ENCODE measurements at regions not wholly inside any gene's neighbourhood (a gene's known extent, or its start where the extent isn't known, plus 50 kb on each side); places are given as distances from the start of the nearest gene placed in this dataset.

DNA sequence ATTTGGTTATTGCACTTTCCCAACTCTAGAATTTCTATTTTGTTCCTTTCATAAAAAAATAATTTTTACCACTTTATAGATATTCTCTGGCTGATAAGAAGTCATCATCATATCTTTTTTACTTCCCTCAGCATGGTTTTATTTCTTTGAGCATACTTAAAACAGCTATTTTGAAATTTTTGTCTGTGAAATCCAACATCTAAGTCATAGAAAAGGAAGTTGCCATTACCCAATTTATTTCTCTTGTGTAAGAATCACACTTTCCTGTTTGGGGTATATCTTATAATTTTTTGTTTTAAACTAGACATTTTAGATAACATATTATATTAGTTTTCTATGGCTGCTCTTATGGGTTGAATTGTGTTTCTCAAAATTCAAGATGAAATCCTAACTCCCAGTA lies 400.2 kb upstream of the OR4E1 start:
- H3K4me3 ChIP-seq (ENCODE audit: control insufficient read depth, low read depth, low read length) = no peak overlapping the region
- DNase-seq (ENCODE audit: low read depth) = no peak
- TF ChIP-seq, protein P1, sequence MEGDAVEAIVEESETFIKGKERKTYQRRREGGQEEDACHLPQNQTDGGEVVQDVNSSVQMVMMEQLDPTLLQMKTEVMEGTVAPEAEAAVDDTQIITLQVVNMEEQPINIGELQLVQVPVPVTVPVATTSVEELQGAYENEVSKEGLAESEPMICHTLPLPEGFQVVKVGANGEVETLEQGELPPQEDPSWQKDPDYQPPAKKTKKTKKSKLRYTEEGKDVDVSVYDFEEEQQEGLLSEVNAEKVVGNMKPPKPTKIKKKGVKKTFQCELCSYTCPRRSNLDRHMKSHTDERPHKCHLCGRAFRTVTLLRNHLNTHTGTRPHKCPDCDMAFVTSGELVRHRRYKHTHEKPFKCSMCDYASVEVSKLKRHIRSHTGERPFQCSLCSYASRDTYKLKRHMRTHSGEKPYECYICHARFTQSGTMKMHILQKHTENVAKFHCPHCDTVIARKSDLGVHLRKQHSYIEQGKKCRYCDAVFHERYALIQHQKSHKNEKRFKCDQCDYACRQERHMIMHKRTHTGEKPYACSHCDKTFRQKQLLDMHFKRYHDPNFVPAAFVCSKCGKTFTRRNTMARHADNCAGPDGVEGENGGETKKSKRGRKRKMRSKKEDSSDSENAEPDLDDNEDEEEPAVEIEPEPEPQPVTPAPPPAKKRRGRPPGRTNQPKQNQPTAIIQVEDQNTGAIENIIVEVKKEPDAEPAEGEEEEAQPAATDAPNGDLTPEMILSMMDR (IDR thresholded peaks at IDR 0.05; ENCODE audit: control insufficient read depth, insufficient read depth, low read depth, low read length, missing control alignments) = no peak

DNA sequence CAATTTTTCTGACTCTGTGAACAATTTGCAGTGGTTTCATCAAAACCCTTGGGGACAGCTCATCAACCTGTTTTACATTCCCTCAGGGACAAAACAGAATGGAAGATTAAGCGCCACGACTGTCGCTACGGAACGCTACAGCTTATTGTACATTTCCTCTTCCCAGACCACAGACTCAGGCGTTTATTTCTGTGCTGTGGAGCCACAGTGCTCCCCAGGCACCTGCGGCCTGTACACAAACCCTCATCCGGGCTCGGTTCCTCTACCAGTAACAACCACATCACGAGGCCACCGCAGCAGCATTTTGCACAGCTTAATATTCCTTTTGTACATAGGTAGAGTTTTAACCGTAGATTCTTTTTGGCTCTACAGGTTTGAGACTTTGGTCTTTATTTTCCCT lies 397.4 kb upstream of the OR4E1 start:
- no peak for DNase-seq (ENCODE audit: low read depth)
- TF ChIP-seq, protein P1 (IDR thresholded peaks at IDR 0.05; ENCODE audit: control insufficient read depth, insufficient read depth, low read depth, low read length, missing control alignments) = no peak
- no peak overlapping the region for H3K4me3 ChIP-seq (ENCODE audit: control insufficient read depth, low read depth, low read length)

DNA sequence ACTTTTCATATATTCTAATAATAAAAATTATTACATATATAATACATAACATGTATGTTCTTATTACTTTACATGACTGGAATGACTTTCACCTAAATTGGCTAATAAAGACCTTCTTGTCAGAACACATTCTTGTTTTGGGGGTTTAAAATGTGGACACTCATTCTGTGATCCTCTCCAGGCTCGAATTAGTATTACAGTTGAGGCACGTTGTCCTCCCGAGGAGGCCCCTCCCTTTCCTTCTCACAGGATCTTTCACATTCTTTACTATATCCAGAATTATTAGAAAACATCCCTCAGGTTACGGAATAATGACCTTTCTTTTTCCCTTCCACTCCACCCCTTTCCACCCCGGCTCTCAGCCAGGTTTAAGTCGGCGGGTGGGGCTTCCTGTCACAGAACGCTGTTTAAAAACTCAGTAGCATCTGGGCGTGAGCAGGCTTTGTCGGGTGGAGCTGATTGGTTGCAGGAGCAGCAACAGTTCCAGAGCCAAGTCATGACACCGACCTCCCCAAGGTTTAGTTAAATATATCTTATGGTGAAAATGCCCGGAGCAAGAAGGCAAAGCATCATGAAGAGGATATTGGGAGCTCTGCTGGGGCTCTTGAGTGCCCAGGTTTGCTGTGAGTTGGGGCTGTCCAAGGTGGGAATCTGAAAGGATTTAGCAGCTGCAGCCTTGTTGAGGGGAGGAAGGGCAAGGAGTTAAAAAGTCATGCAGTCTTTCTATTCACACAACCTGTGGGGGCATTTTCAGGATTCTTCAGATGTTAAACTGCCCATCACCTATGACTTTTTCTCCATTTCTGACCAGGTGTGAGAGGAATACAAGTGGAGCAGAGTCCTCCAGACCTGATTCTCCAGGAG lies 396.7 kb upstream of the OR4E1 start:
- DNase-seq (ENCODE audit: low read depth) = no peak
- no peak overlapping the region for H3K4me3 ChIP-seq (ENCODE audit: control insufficient read depth, low read depth, low read length)
- TF ChIP-seq, protein P1 (IDR thresholded peaks at IDR 0.05; ENCODE audit: control insufficient read depth, insufficient read depth, low read depth, low read length, missing control alignments) = no peak

DNA sequence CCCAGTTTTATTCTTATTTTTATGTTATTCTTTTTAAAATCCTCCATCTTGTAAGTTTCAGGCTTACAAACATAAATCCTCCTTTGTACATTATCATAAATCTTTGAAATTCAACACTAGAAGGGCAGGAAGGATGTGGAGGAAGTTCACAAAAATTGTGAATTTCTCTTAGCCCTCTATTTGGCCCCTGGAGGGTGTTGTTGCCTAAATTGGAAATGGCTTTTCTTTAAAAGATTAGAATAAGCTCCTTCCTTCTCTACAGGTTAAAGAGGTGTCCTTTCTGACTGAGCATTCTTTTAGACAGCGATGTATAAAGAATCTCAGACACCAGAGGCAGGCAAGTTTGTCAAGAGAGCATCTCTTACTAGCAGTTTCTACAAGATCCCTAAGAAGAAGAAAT lies 391.7 kb upstream of the OR4E1 start:
- H3K4me3 ChIP-seq (ENCODE audit: control insufficient read depth, low read depth, low read length) = no peak overlapping the region
- DNase-seq (ENCODE audit: low read depth) = no peak
- TF ChIP-seq, protein P1 (IDR thresholded peaks at IDR 0.05; ENCODE audit: control insufficient read depth, insufficient read depth, low read depth, low read length, missing control alignments) = no peak

DNA sequence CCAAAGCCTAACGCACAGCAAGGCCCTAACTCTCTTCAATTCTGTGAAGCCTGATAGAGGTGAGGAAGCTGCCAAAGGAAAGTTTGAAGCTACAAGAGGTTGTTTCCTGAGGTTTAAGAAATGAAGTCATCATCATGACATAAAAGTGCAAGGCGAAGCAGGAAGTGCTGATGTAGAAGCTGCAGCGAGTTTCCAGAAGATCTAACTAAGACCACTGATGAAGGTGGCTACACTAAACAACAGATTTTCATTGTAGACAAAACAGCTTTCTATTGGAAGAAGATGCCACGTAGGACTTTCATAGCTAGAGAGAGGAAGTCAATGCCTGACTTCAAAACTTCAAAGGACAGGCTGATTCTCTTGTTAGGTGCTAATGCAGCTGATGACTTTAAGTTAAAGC lies 385.6 kb upstream of the OR4E1 start:
- TF ChIP-seq, protein P1 (IDR thresholded peaks at IDR 0.05; ENCODE audit: control insufficient read depth, insufficient read depth, low read depth, low read length, missing control alignments) = no peak
- no peak for DNase-seq (ENCODE audit: low read depth)

DNA sequence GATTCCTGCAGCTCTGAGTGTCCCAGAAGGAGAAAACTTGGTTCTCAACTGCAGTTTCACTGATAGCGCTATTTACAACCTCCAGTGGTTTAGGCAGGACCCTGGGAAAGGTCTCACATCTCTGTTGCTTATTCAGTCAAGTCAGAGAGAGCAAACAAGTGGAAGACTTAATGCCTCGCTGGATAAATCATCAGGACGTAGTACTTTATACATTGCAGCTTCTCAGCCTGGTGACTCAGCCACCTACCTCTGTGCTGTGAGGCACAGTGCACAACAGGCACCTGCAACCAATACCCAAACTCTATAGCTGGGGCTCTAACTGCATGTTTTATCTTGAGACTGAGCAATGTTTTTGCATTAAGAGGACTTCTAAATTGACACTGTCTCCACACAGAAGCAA lies 379.2 kb upstream of the OR4E1 start:
- TF ChIP-seq, protein P1 (IDR thresholded peaks at IDR 0.05; ENCODE audit: control insufficient read depth, insufficient read depth, low read depth, low read length, missing control alignments) = no peak
- DNase-seq (ENCODE audit: low read depth) = no peak
- H3K4me3 ChIP-seq (ENCODE audit: control insufficient read depth, low read depth, low read length) = no peak overlapping the region

More for the DNA sequence above, 385.6 kb upstream of the OR4E1 start:
- H3K4me3 ChIP-seq (ENCODE audit: control insufficient read depth, low read depth, low read length) = no peak overlapping the region

Data from AG09309 (cell line).